ENCODE measurements at regions not wholly inside any gene's neighbourhood (a gene's known extent, or its start where the extent isn't known, plus 50 kb on each side); places are given as distances from the start of the nearest gene placed in this dataset.

DNA sequence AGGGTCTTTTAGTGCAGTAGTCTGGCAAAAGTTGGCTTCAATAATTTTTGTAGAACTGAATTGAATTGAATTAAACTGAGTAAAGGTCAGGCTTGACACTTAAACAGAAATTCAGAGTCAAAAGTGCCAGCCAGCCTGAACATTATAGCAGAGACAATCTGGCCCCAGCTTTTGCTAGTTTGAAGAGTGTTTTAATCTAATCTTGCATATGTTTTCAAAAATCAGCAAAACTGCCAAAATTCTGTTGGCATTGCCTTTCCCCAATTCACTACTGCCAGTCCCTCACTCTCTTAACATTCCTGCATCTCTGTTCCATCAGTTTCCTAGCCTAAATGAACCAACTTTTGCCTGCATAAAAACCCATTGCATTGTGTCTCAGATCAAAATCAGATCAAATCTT is 403.8 kb downstream of the NUF2 start:
- no peak for TF ChIP-seq SMC3 (conservative IDR thresholded peaks at IDR 0.05; ENCODE audit: poor library complexity)
- no peak for TF ChIP-seq EZH2 (IDR thresholded peaks at IDR 0.05; ENCODE audit: borderline replicate concordance, insufficient read depth, low read length, poor library complexity, severe bottlenecking)
- TF ChIP-seq, protein P1, sequence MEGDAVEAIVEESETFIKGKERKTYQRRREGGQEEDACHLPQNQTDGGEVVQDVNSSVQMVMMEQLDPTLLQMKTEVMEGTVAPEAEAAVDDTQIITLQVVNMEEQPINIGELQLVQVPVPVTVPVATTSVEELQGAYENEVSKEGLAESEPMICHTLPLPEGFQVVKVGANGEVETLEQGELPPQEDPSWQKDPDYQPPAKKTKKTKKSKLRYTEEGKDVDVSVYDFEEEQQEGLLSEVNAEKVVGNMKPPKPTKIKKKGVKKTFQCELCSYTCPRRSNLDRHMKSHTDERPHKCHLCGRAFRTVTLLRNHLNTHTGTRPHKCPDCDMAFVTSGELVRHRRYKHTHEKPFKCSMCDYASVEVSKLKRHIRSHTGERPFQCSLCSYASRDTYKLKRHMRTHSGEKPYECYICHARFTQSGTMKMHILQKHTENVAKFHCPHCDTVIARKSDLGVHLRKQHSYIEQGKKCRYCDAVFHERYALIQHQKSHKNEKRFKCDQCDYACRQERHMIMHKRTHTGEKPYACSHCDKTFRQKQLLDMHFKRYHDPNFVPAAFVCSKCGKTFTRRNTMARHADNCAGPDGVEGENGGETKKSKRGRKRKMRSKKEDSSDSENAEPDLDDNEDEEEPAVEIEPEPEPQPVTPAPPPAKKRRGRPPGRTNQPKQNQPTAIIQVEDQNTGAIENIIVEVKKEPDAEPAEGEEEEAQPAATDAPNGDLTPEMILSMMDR (IDR thresholded peaks at IDR 0.05; ENCODE audit: poor library complexity, severe bottlenecking) = no peak
- TF ChIP-seq POLR2AphosphoS5 (IDR thresholded peaks at IDR 0.05) = no peak
- TF ChIP-seq TAF1 (IDR thresholded peaks at IDR 0.05; ENCODE audit: low read depth) = no peak
- no peak for TF ChIP-seq EP300 (conservative IDR thresholded peaks at IDR 0.05; ENCODE audit: poor library complexity, severe bottlenecking)

Measured in neural cell (in vitro differentiated cells).